ENCODE measurements at regions not wholly inside any gene's neighbourhood (a gene's known extent, or its start where the extent isn't known, plus 50 kb on each side); places are given as distances from the start of the nearest gene placed in this dataset.

GRCh38 chr7:48703466-48703865 is 220.9 kb upstream of the CDC14C start:
- Mint-ChIP-seq H3K9me3 (no peaks in the 10 kb centered on the region), H3K4me1 (ENCODE audit: low read depth) (no peaks in the 10 kb centered on the region), H3K27me3 (ENCODE audit: low read depth) (no peaks in the 10 kb centered on the region), H3K36me3 (ENCODE audit: low read depth) (no peaks in the 10 kb centered on the region), H3K27ac (no peak overlapping the region), H3K4me3 (ENCODE audit: low read depth) (no peak overlapping the region)
- no peak for DNase-seq (ENCODE audit: low spot score)
- intact Hi-C loops (cut with micrococcal nuclease), result no loop called here

GRCh38 chr7:48708122-48708521 is 216.2 kb upstream of the CDC14C start:
- DNase-seq (ENCODE audit: low spot score), result no peak
- intact Hi-C loops (cut with micrococcal nuclease), result no loop called here
- H3K4me1 Mint-ChIP-seq (ENCODE audit: low read depth), result no peaks in the 10 kb centered on the region
- no peak overlapping the region for H3K4me3 Mint-ChIP-seq (ENCODE audit: low read depth)
- H3K9me3 Mint-ChIP-seq, result no peaks in the 10 kb centered on the region
- H3K27me3 Mint-ChIP-seq (ENCODE audit: low read depth), result no peaks in the 10 kb centered on the region
- H3K36me3 Mint-ChIP-seq (ENCODE audit: low read depth), result no peaks in the 10 kb centered on the region
- H3K27ac Mint-ChIP-seq, result no peak overlapping the region

GRCh38 chr7:48708635-48709034 is 215.7 kb upstream of the CDC14C start:
- Mint-ChIP-seq H3K27ac (no peak overlapping the region), H3K36me3 (ENCODE audit: low read depth) (no peaks in the 10 kb centered on the region)

GRCh38 chr7:48710995-48711394 is 213.4 kb upstream of the CDC14C start:
- intact Hi-C loops (cut with micrococcal nuclease), result no loop called here
- Mint-ChIP-seq H3K4me1 (ENCODE audit: low read depth) (no peaks in the 10 kb centered on the region), H3K27me3 (ENCODE audit: low read depth) (no peaks in the 10 kb centered on the region)

More at GRCh38 chr7:48708635-48709034, 215.7 kb upstream of the CDC14C start:
- H3K9me3 Mint-ChIP-seq, result no peaks in the 10 kb centered on the region
- no peaks in the 10 kb centered on the region for H3K27me3 Mint-ChIP-seq (ENCODE audit: low read depth)
- no peak for DNase-seq (ENCODE audit: low spot score)
- intact Hi-C loops (cut with micrococcal nuclease), result no loop called here
- no peaks in the 10 kb centered on the region for H3K4me1 Mint-ChIP-seq (ENCODE audit: low read depth)
- no peak overlapping the region for H3K4me3 Mint-ChIP-seq (ENCODE audit: low read depth)

GRCh38 chr7:48718731-48719378 is 205.5 kb upstream of the CDC14C start:
- Mint-ChIP-seq H3K36me3 (ENCODE audit: low read depth) (no peaks in the 10 kb centered on the region), H3K4me1 (ENCODE audit: low read depth) (no peaks in the 10 kb centered on the region), H3K27ac (no peak overlapping the region), H3K9me3 (no peaks in the 10 kb centered on the region), H3K27me3 (ENCODE audit: low read depth) (no peaks in the 10 kb centered on the region), H3K4me3 (ENCODE audit: low read depth) (no peak overlapping the region)
- no peak for DNase-seq (ENCODE audit: low spot score)
- intact Hi-C loops (cut with micrococcal nuclease), result no loop called here

More at GRCh38 chr7:48710995-48711394, 213.4 kb upstream of the CDC14C start:
- no peak overlapping the region for H3K27ac Mint-ChIP-seq
- H3K9me3 Mint-ChIP-seq, result no peaks in the 10 kb centered on the region
- H3K36me3 Mint-ChIP-seq (ENCODE audit: low read depth), result no peaks in the 10 kb centered on the region
- H3K4me3 Mint-ChIP-seq (ENCODE audit: low read depth), result no peak overlapping the region
- no peak for DNase-seq (ENCODE audit: low spot score)

GRCh38 chr7:48728799-48729198 is 195.5 kb upstream of the CDC14C start:
- Mint-ChIP-seq H3K4me1 (ENCODE audit: low read depth) (no peaks in the 10 kb centered on the region), H3K36me3 (ENCODE audit: low read depth) (no peaks in the 10 kb centered on the region), H3K4me3 (ENCODE audit: low read depth) (no peak overlapping the region), H3K27ac (no peak overlapping the region), H3K9me3 (peaks cover 11% of the 10 kb centered on the region), H3K27me3 (ENCODE audit: low read depth) (no peaks in the 10 kb centered on the region)
- no peak for DNase-seq (ENCODE audit: low spot score)
- intact Hi-C loops (cut with micrococcal nuclease), result no loop called here

GRCh38 chr7:48734695-48735406 is 189.5 kb upstream of the CDC14C start:
- H3K27ac Mint-ChIP-seq, result no peak overlapping the region
- H3K4me3 Mint-ChIP-seq (ENCODE audit: low read depth), result no peak overlapping the region
- H3K4me1 Mint-ChIP-seq (ENCODE audit: low read depth), result no peaks in the 10 kb centered on the region
- H3K9me3 Mint-ChIP-seq, result peaks cover 22% of the 10 kb centered on the region
- no peaks in the 10 kb centered on the region for H3K36me3 Mint-ChIP-seq (ENCODE audit: low read depth)
- H3K27me3 Mint-ChIP-seq (ENCODE audit: low read depth), result no peaks in the 10 kb centered on the region
- intact Hi-C loops (cut with micrococcal nuclease), result no loop called here
- DNase-seq (ENCODE audit: low spot score), result no peak

- H3K4me1 Mint-ChIP-seq (ENCODE audit: low read depth), result no peaks in the 10 kb centered on the region
- H3K4me3 Mint-ChIP-seq (ENCODE audit: low read depth), result no peak overlapping the region
These were observed 182.8 kb upstream of the CDC14C start for GRCh38 chr7:48741545-48741944.

GRCh38 chr7:48742079-48742798 is 182.1 kb upstream of the CDC14C start:
- no peaks in the 10 kb centered on the region for H3K36me3 Mint-ChIP-seq (ENCODE audit: low read depth)
- H3K4me3 Mint-ChIP-seq (ENCODE audit: low read depth), result no peak overlapping the region
- DNase-seq (ENCODE audit: low spot score), result no peak
- H3K27ac Mint-ChIP-seq, result no peak overlapping the region
- no peaks in the 10 kb centered on the region for H3K4me1 Mint-ChIP-seq (ENCODE audit: low read depth)
- peaks cover 26% of the 10 kb centered on the region for H3K9me3 Mint-ChIP-seq
- H3K27me3 Mint-ChIP-seq (ENCODE audit: low read depth), result no peaks in the 10 kb centered on the region
- intact Hi-C loops (cut with micrococcal nuclease), result no loop called here

More at GRCh38 chr7:48741545-48741944, 182.8 kb upstream of the CDC14C start:
- no peaks in the 10 kb centered on the region for H3K36me3 Mint-ChIP-seq (ENCODE audit: low read depth)
- H3K27me3 Mint-ChIP-seq (ENCODE audit: low read depth), result no peaks in the 10 kb centered on the region
- no peak overlapping the region for H3K27ac Mint-ChIP-seq
- no peak for DNase-seq (ENCODE audit: low spot score)
- peaks cover 26% of the 10 kb centered on the region for H3K9me3 Mint-ChIP-seq
- intact Hi-C loops (cut with micrococcal nuclease), result no loop called here

DNA sequence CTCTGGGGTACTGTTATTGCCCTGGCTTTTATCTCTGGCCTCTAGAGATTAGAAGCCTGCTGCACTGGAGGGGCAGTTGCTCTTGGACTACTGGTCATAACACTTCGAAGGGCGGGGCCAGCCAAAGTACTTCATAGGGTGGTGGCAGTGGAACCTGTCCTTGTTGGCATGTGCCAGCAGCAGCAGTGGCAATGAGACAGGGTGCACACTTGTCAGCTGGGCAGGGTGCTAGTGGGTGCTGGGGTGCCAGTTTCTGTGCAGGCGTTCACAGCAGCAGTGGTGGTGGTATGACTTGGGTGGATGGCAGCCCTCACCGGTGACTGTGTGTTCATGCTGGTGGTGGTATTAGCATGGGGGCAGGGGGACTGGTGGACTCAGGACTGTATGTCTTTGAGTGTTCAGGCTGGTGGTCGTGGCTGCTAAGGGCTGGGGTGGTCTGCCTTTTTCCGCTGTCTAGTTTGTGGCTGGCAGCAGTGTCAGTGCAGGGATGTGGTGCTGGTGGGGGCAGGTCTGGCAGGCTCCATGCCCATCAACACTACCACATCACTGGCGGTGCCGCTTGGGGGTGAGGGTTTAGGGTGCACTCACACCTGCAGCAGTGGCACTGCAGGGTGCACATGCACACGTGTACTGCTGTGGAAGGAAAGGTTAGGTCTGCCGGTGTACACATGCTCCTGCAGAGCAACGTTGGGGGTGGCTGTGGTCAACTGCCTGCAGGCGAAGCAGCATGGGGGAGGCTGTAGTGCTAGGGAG is 176.1 kb upstream of the CDC14C start:
- Mint-ChIP-seq H3K27ac (no peak overlapping the region), H3K9me3 (no peaks in the 10 kb centered on the region), H3K36me3 (ENCODE audit: low read depth) (no peaks in the 10 kb centered on the region), H3K27me3 (ENCODE audit: low read depth) (no peaks in the 10 kb centered on the region), H3K4me3 (ENCODE audit: low read depth) (no peak overlapping the region), H3K4me1 (ENCODE audit: low read depth) (no peaks in the 10 kb centered on the region)
- intact Hi-C loops (cut with micrococcal nuclease), result no loop called here
- DNase-seq (ENCODE audit: low spot score), result no peak

DNA sequence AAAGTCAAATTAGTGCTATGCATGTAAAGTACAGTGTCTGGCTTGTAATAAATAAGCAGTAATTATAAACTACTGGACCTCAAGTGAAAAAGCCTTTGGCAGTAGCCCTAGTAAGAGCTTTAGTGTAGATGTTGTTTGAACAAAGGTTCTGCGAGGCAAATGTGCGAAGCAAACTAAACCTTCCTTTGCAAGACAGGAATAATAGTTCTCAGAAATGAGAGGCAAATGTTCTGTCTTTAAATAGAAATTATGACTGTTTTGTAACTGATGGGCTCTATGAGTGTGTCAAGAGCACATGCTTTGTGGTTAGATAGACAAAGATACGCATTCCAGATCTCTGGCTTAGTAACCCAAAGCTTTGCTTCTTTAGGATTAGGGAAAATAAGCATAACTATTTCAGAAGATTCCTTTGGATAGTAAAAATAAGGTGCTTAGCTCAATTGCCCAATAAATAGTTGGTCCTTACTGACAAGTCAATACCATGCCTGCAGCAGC is 169.2 kb upstream of the CDC14C start:
- intact Hi-C loops (cut with micrococcal nuclease), result no loop called here
- no peaks in the 10 kb centered on the region for H3K27me3 Mint-ChIP-seq (ENCODE audit: low read depth)
- no peaks in the 10 kb centered on the region for H3K4me1 Mint-ChIP-seq (ENCODE audit: low read depth)
- no peaks in the 10 kb centered on the region for H3K36me3 Mint-ChIP-seq (ENCODE audit: low read depth)
- H3K4me3 Mint-ChIP-seq (ENCODE audit: low read depth), result no peak overlapping the region
- DNase-seq (ENCODE audit: low spot score), result no peak
- H3K27ac Mint-ChIP-seq, result no peak overlapping the region
- H3K9me3 Mint-ChIP-seq, result no peaks in the 10 kb centered on the region

DNA sequence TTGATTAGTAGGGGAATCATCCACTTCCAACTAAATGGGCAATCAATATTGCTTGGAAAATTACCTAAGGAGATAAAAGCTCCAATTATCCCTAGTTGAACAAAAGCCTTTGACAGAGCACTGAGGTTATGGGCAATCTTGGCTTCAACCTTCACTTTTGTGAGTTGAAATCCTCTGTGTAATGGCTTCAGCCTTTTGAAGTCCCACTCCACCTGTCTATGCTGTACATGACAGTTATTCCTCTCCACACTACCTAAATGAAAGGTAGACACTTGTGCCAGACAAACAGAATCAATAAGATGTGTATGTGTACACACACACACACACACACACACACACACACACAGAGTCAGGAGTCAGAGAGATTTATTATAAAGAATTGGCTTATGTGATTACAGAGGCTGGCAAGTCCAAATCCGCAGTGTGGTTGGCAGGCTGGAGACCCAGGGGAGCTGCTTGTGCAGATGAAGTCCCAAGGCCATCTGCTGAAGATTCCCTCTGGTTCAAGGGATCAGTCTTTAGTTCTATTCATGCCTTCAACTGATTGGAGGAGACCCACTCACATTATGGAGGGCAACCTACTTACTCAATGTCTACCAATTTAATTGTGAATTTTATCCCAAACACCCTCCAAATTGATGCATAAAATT is 164.8 kb upstream of the CDC14C start:
- no peaks in the 10 kb centered on the region for H3K4me1 Mint-ChIP-seq (ENCODE audit: low read depth)
- H3K36me3 Mint-ChIP-seq (ENCODE audit: low read depth), result no peaks in the 10 kb centered on the region

More for the DNA sequence above, 164.8 kb upstream of the CDC14C start:
- intact Hi-C loops (cut with micrococcal nuclease), result no loop called here
- Mint-ChIP-seq H3K4me3 (ENCODE audit: low read depth) (no peak overlapping the region), H3K27ac (no peak overlapping the region), H3K27me3 (ENCODE audit: low read depth) (no peaks in the 10 kb centered on the region), H3K9me3 (no peaks in the 10 kb centered on the region)
- DNase-seq (ENCODE audit: low spot score), result no peak
